ENCODE measurements at regions not wholly inside any gene's neighbourhood (a gene's known extent, or its start where the extent isn't known, plus 50 kb on each side); places are given as distances from the start of the nearest gene placed in this dataset.

DNA sequence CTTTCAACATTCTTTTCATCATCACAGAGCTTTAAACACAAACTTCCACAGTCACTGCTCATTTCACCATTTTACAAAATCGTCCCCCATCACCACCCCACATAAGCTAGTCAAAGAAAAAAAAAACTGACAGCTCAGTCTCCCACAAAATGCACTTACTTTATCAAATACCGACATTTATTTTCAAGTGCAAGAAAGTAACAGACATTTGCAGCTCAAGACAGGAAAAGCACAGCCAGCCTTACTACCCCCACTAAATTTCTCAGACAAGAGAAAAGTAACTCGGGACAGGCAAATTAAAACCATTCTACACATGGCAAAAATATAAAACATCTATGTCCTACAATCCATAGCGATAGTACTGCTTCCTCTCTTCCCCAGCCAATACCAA, 402.4 kb downstream of the SHQ1 start:
- Histone ChIP-seq H3K4me1 (peaks cover 0 to 23% (median 4%) of the 10 kb centered on the region in 4 donors), H3K36me3 (no peaks in the 10 kb centered on the region), H3K4me3 (peak overlapping the region; percentile 59 to 77 (median 69)), H3K27ac (peak overlapping the region; percentile 89 to 94 (median 91)), H3K9me3 (no peaks in the 10 kb centered on the region), H3K27me3 (no peaks in the 10 kb centered on the region)
- 9% methylated on average over 4 of the region's 4 CpGs for WGBS (ENCODE audit: insufficient coverage, low coverage, low lambda C conversion rate, missing lambda C conversion rate)
- TF ChIP-seq POLR2A (IDR thresholded peaks at IDR 0.05) = no peak
- no peak for TF ChIP-seq CTCF (IDR thresholded peaks at IDR 0.05)
- DNase-seq = no peak
- no peak for ATAC-seq
- intact Hi-C loops (cut with DNase I) = no loop called here

DNA sequence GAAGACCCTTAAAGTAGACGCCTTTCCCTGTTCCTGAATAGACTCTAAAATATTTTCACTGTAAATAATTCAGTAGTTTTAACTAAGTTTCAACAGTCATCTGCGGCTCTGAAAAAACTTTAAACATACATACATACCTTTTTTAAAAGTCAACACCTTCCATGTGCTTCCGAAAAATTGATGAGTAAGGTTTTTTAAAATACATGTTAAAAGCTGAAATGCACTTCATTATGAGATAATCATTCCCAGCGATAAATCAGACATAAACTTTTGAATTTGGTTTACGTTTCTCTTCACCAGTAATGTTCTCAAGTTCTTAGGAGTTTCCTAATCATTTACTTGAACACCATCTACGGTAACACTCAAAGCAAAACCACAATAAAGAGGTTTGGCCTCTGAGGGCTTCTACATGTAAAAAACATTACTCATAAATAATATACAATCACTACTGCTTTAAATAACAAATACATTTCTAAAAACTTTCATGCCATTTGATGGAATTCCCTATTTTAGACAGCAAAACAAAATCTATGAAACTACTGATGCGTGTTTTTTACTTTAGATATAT, 403.5 kb downstream of the SHQ1 start:
- WGBS (ENCODE audit: insufficient coverage, low coverage, low lambda C conversion rate, missing lambda C conversion rate) = 55% methylated on average over 7 of the region's 7 CpGs
- Histone ChIP-seq H3K4me1 (peaks cover 0 to 23% (median 4%) of the 10 kb centered on the region in 4 donors), H3K27ac (no peak overlapping the region), H3K27me3 (no peaks in the 10 kb centered on the region), H3K36me3 (no peaks in the 10 kb centered on the region), H3K9me3 (no peaks in the 10 kb centered on the region), H3K4me3 (peak overlapping the region in 1 of 3 donors; percentile 77)
- no peak for TF ChIP-seq POLR2A (IDR thresholded peaks at IDR 0.05)
- no peak for TF ChIP-seq CTCF (IDR thresholded peaks at IDR 0.05)
- intact Hi-C loops (cut with DNase I) = no loop called here
- no peak for DNase-seq
- no peak for ATAC-seq

DNA sequence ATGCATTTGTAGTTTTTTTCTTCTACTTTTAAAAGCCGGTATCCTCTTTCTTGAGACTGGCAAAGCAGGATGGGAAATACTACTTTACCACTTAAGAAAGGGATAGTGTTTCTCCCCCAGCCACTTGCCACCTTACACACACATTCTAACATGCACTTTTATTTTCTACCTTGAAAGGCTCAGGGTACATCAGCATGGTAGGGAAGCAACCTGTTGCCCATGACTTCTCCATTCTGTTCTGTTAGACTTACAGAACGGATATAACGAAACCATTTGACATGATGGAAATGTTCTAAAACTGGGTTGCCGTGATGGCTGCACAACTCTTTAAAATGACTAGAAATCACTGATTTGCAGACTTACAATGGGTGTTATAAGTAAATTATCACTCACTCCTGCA, 405.5 kb downstream of the SHQ1 start:
- Histone ChIP-seq H3K9me3 (no peaks in the 10 kb centered on the region), H3K4me1 (peaks cover 0 to 23% (median 4%) of the 10 kb centered on the region in 4 donors), H3K36me3 (no peaks in the 10 kb centered on the region), H3K27ac (no peak overlapping the region), H3K4me3 (no peak overlapping the region), H3K27me3 (no peaks in the 10 kb centered on the region)
- WGBS (ENCODE audit: insufficient coverage, low coverage, low lambda C conversion rate, missing lambda C conversion rate) = 88% methylated on average over 4 of the region's 4 CpGs
- TF ChIP-seq POLR2A (IDR thresholded peaks at IDR 0.05) (no peak), CTCF (IDR thresholded peaks at IDR 0.05) (no peak)
- ATAC-seq = no peak
- intact Hi-C loops (cut with DNase I) = no loop called here
- DNase-seq = no peak

GRCh38 chr3:72441284-72441994, 406.8 kb downstream of the SHQ1 start:
- no peak for TF ChIP-seq CTCF (IDR thresholded peaks at IDR 0.05)
- TF ChIP-seq POLR2A (IDR thresholded peaks at IDR 0.05) = no peak
- WGBS (ENCODE audit: insufficient coverage, low coverage, low lambda C conversion rate, missing lambda C conversion rate) = 83% methylated on average over 5 of the region's 5 CpGs
- ATAC-seq = peak in 1 of 4 donors; percentile 33
- H3K27ac ChIP-seq = no peak overlapping the region
- DNase-seq = no peak
- H3K36me3 ChIP-seq = no peaks in the 10 kb centered on the region
- intact Hi-C loops (cut with DNase I) = no loop called here
- H3K27me3 ChIP-seq = no peaks in the 10 kb centered on the region
- H3K4me3 ChIP-seq = no peak overlapping the region
- no peaks in the 10 kb centered on the region for H3K9me3 ChIP-seq
- peaks cover 0 to 29% (median 6%) of the 10 kb centered on the region in 4 donors for H3K4me1 ChIP-seq

Measured in right lobe of liver (tissue), 6 donors.